Prostate gland (tissue), 2 donors: ENCODE measurements at regions not wholly inside any gene's neighbourhood (a gene's known extent, or its start where the extent isn't known, plus 50 kb on each side); places are given as distances from the start of the nearest gene placed in this dataset.

ENCODE experiments used
- POLR2AphosphoS5 ChIP-seq: sonication (generic); formaldehyde crosslinking; IDR thresholded peaks from one replicate; pipeline ENCODE4 v1.6.1; 2017; ENCODE audit warnings: antibody characterized with exemption
- TF ChIP-seq, protein P1 (sequence below), 4 experiments: fragments of 200-600 bp in 2 of 4; fragments of 450-650 bp in 2 of 4; sonication (generic) in 2 of 4; IDR thresholded peaks; 1 replicate in 3 of 4; 2 replicates in 1 of 4; pipeline ENCODE4 v1.5.1; 2016 to 2019; ENCODE audit warnings: antibody characterized with exemption in 4 of 4, mild to moderate bottlenecking in 2 of 4, moderate library complexity in 2 of 4

GRCh38 chr4:158411269-158411668, 110.4 kb upstream of the RXFP1 start:
- TF ChIP-seq, protein P1, sequence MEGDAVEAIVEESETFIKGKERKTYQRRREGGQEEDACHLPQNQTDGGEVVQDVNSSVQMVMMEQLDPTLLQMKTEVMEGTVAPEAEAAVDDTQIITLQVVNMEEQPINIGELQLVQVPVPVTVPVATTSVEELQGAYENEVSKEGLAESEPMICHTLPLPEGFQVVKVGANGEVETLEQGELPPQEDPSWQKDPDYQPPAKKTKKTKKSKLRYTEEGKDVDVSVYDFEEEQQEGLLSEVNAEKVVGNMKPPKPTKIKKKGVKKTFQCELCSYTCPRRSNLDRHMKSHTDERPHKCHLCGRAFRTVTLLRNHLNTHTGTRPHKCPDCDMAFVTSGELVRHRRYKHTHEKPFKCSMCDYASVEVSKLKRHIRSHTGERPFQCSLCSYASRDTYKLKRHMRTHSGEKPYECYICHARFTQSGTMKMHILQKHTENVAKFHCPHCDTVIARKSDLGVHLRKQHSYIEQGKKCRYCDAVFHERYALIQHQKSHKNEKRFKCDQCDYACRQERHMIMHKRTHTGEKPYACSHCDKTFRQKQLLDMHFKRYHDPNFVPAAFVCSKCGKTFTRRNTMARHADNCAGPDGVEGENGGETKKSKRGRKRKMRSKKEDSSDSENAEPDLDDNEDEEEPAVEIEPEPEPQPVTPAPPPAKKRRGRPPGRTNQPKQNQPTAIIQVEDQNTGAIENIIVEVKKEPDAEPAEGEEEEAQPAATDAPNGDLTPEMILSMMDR (IDR thresholded peaks at IDR 0.05), result no peak
- TF ChIP-seq POLR2AphosphoS5, result no peak
